Adrenal gland (tissue), 9 donors: ENCODE measurements at regions not wholly inside any gene's neighbourhood (a gene's known extent, or its start where the extent isn't known, plus 50 kb on each side); places are given as distances from the start of the nearest gene placed in this dataset.
"Not testable (repeated sequence)": the region's sequence is repeated elsewhere in the genome, so short reads cannot be mapped to it uniquely, and the experiment has no call there.

ENCODE experiments used
- DNase-seq, 7 donors: peaks; one replicate each; pipeline ENCODE4 v3.0.0-alpha.2; 2019 to 2020
- H3K27ac ChIP-seq, 5 donors: fragments of 200-600 bp; sonication (generic) in 4 of 5; 1 replicate in 3 of 5; 2 replicates in 2 of 5; pipeline versions ENCODE4 v1.5.1 to v1.8.0; 2016 to 2020; ENCODE audit warnings: mild to moderate bottlenecking in 1 of 5
- H3K27me3 ChIP-seq: fragments of 200-600 bp; 2 replicates; pipeline ENCODE4 v1.8.0; 2021
- H3K36me3 ChIP-seq, 2 donors: fragments of 200-600 bp; replicated peaks in 1 of 2; 1 replicate in 1 of 2; 2 replicates in 1 of 2; pipeline versions ENCODE4 v1.5.1 to v1.8.0; 2018 to 2022
- H3K4me1 ChIP-seq, 2 donors: fragments of 200-600 bp; replicated peaks in 1 of 2; 1 replicate in 1 of 2; 2 replicates in 1 of 2; pipeline versions ENCODE4 v1.5.1 to v1.8.0; 2018 to 2021
- H3K4me3 ChIP-seq, 4 donors: fragments of 200-600 bp; sonication (generic) in 3 of 4; one replicate each; pipeline ENCODE4 v1.5.1; 2016 to 2018
- H3K9me3 ChIP-seq, 3 donors: fragments of 200-600 bp; sonication (generic) in 1 of 3; replicated peaks in 1 of 3; 1 replicate in 2 of 3; 2 replicates in 1 of 3; pipeline versions ENCODE4 v1.5.1 to v1.8.0; 2016 to 2021
- CTCF ChIP-seq, 6 experiments: fragments of 450-650 bp in 4 of 6; fragments of 200-600 bp in 2 of 6; sonication (generic) in 1 of 6; IDR thresholded peaks; 1 replicate in 5 of 6; 2 replicates in 1 of 6; pipeline versions ENCODE4 v1.5.1 to v1.8.0; 2016 to 2021; ENCODE audit warnings: antibody characterized with exemption in 6 of 6, mild to moderate bottlenecking in 2 of 6, moderate library complexity in 1 of 6
- POLR2A ChIP-seq, 2 donors: fragments of 450-650 bp; IDR thresholded peaks; one replicate each; pipeline ENCODE4 v1.6.1; 2017; ENCODE audit warnings: antibody characterized with exemption in 2 of 2, mild to moderate bottlenecking in 2 of 2, moderate library complexity in 1 of 2
- WGBS, 4 donors: extraction: QIAGEN DNeasy Blood & Tissue Kit in 2 of 4; methylation state at CpG; one replicate each; pipeline versions ENCODE4 v1.1.5 to v1.1.7; 2013 to 2017; 5-methylcytosine and 5-hydroxymethylcytosine counted together
- intact Hi-C, 2 donors: fragments of 100-400 bp; cut with DNase I; formaldehyde crosslinking; loops; one replicate each; pipeline versions ENCODE4 v1.14.1 to v1.15.0; 2022 to 2023
- donor health status: healthy with polysubstance abuse.
- donor health status: Bipolar disorder and iron deficiency.
- donor health status: DM: yes; HTN: yes; CAD: no.
- donor health status: DM: no; HTN: no; CAD: no.
- donor health status: DM: no; HTN: no; CAD: no.

- DNase-seq: no peak
- H3K4me3 ChIP-seq: no peak overlapping the region
- no peaks in the 10 kb centered on the region for H3K36me3 ChIP-seq
- H3K9me3 ChIP-seq: no peaks in the 10 kb centered on the region
- intact Hi-C loops: no loop called here
- H3K4me1 ChIP-seq: no peaks in the 10 kb centered on the region
- H3K27me3 ChIP-seq: no peaks in the 10 kb centered on the region
- TF ChIP-seq POLR2A (IDR thresholded peaks at IDR 0.05) (no peak), CTCF (IDR thresholded peaks at IDR 0.05) (no peak)
- no peak overlapping the region for H3K27ac ChIP-seq
- WGBS, 4 donors: 50 to 73% (median 68%) methylated on average over 4 of the region's 4 CpGs
These were observed 325.6 kb downstream of the OMA1 start for GRCh38 chr1:58220836-58221472.

- 91 to 96% (median 95%) methylated on average over 3 of the region's 3 CpGs for WGBS, 4 donors
These were observed 330.4 kb downstream of the OMA1 start for GRCh38 chr1:58216169-58216568.

GRCh38 chr1:58214674-58215073, 331.9 kb downstream of the OMA1 start:
- H3K27me3 ChIP-seq: no peaks in the 10 kb centered on the region
- H3K36me3 ChIP-seq: no peaks in the 10 kb centered on the region
- no peaks in the 10 kb centered on the region for H3K4me1 ChIP-seq
- H3K27ac ChIP-seq: no peak overlapping the region
- DNase-seq: no peak
- TF ChIP-seq CTCF (IDR thresholded peaks at IDR 0.05) (no peak), POLR2A (IDR thresholded peaks at IDR 0.05) (no peak)
- no peak overlapping the region for H3K4me3 ChIP-seq
- 80 to 93% (median 92%) methylated on average over 1 of the region's 1 CpG for WGBS, 4 donors
- H3K9me3 ChIP-seq: no peaks in the 10 kb centered on the region
- intact Hi-C loops: no loop called here

More at GRCh38 chr1:58216169-58216568, 330.4 kb downstream of the OMA1 start:
- H3K27ac ChIP-seq, H3K4me1 ChIP-seq, H3K27me3 ChIP-seq, intact Hi-C loops, DNase-seq, H3K36me3 ChIP-seq, H3K4me3 ChIP-seq, H3K9me3 ChIP-seq: not testable (repeated sequence)

GRCh38 chr1:58211869-58212268, 334.7 kb downstream of the OMA1 start:
- TF ChIP-seq CTCF (IDR thresholded peaks at IDR 0.05) (no peak), POLR2A (IDR thresholded peaks at IDR 0.05) (no peak)
- Histone ChIP-seq H3K27ac (no peak overlapping the region), H3K27me3 (no peaks in the 10 kb centered on the region), H3K4me1 (no peaks in the 10 kb centered on the region), H3K36me3 (no peaks in the 10 kb centered on the region), H3K4me3 (no peak overlapping the region), H3K9me3 (no peaks in the 10 kb centered on the region)
- intact Hi-C loops: no loop called here
- no peak for DNase-seq
- 14 to 19% (median 17%) methylated on average over 3 of the region's 3 CpGs for WGBS, 4 donors

- no peaks in the 10 kb centered on the region for H3K36me3 ChIP-seq
- no peaks in the 10 kb centered on the region for H3K9me3 ChIP-seq
- H3K4me1 ChIP-seq: no peaks in the 10 kb centered on the region
- H3K27ac ChIP-seq: no peak overlapping the region
- TF ChIP-seq CTCF (IDR thresholded peaks at IDR 0.05) (no peak), POLR2A (IDR thresholded peaks at IDR 0.05) (no peak)
- WGBS, 4 donors: 48 to 69% (median 59%) methylated on average over 3 of the region's 3 CpGs
- H3K4me3 ChIP-seq: no peak overlapping the region
- intact Hi-C loops: no loop called here
- no peaks in the 10 kb centered on the region for H3K27me3 ChIP-seq
- no peak for DNase-seq
These were observed 337.0 kb downstream of the OMA1 start for GRCh38 chr1:58209575-58209974.
